GM21367 (cell line): ENCODE measurements at regions not wholly inside any gene's neighbourhood (a gene's known extent, or its start where the extent isn't known, plus 50 kb on each side); places are given as distances from the start of the nearest gene placed in this dataset.

ENCODE experiments used
- ATAC-seq: cut with Tn5 transposase; IDR thresholded peaks from one replicate; pipeline ENCODE4 v1.9.1; 2021; ENCODE audit not compliant: unreplicated experiment

- ATAC-seq: no peak
Observed at GRCh38 chr17:72439893-72440502, 319.2 kb downstream of the SOX9 start.

- no peak for ATAC-seq
Observed at GRCh38 chr17:72440961-72441360, 320.1 kb downstream of the SOX9 start.

GRCh38 chr17:72441909-72442308 is 321.1 kb downstream of the SOX9 start:
- ATAC-seq: no peak

- no peak for ATAC-seq
Observed at GRCh38 chr17:72444517-72445054, 323.8 kb downstream of the SOX9 start.

GRCh38 chr17:72445055-72445991 is 324.5 kb downstream of the SOX9 start:
- ATAC-seq: no peak

GRCh38 chr17:72446118-72446517 is 325.3 kb downstream of the SOX9 start:
- no peak for ATAC-seq

- no peak for ATAC-seq
Observed at GRCh38 chr17:72446525-72447250, 325.9 kb downstream of the SOX9 start.

GRCh38 chr17:72447251-72447640 is 326.4 kb downstream of the SOX9 start:
- ATAC-seq: no peak

GRCh38 chr17:72448019-72448418 is 327.2 kb downstream of the SOX9 start:
- no peak for ATAC-seq

- no peak for ATAC-seq
Observed at GRCh38 chr17:72452286-72453173, 331.7 kb downstream of the SOX9 start.

GRCh38 chr17:72454342-72454741 is 333.5 kb downstream of the SOX9 start:
- ATAC-seq: no peak

- ATAC-seq: no peak
Observed at GRCh38 chr17:72455562-72455961, 334.7 kb downstream of the SOX9 start.

GRCh38 chr17:72456075-72456474 is 335.3 kb downstream of the SOX9 start:
- no peak for ATAC-seq

- no peak for ATAC-seq
Observed at GRCh38 chr17:72457712-72458111, 336.9 kb downstream of the SOX9 start.

- no peak for ATAC-seq
Observed at GRCh38 chr17:72458301-72458700, 337.5 kb downstream of the SOX9 start.

- ATAC-seq: no peak
Observed at GRCh38 chr17:72460711-72461110, 339.9 kb downstream of the SOX9 start.

- ATAC-seq: no peak
Observed at GRCh38 chr17:72461757-72462156, 340.9 kb downstream of the SOX9 start.

- no peak for ATAC-seq
Observed at GRCh38 chr17:72462407-72462806, 341.6 kb downstream of the SOX9 start.

GRCh38 chr17:72462814-72463213 is 342.0 kb downstream of the SOX9 start:
- no peak for ATAC-seq

- ATAC-seq: no peak
Observed at GRCh38 chr17:72463287-72464102, 342.7 kb downstream of the SOX9 start.
